ENCODE measurements at regions not wholly inside any gene's neighbourhood (a gene's known extent, or its start where the extent isn't known, plus 50 kb on each side); places are given as distances from the start of the nearest gene placed in this dataset.
A peak's percentile ranks its signal among the peaks of the same experiment; 100 is the strongest.

DNA sequence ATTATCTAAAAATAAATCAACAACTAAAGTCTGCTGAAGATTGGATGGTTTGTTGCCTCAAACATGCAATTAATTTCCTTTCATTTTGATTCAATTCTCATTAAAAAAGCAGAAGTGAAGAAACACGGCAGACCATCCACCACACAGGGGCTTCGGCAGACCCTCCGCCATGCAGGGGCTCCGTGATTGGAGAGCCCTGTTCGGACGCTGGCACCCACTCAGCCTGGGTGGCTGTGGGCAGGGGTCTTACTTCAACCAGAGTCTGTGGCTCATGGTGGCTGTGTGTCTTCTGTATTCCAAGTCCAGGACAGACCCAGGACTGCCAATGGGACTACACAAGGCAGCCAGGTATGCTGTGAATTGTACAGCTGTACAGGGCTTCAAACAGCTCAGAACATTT is 86.9 kb upstream of the FRMD1 start:
- WGBS, 5 donors, result 90 to 97% (median 95%) methylated on average over 6 of the region's 6 CpGs
- no peak for DNase-seq
- Histone ChIP-seq H3K36me3 (no peaks in the 10 kb centered on the region), H3K27ac (no peak overlapping the region), H3K27me3 (no peaks in the 10 kb centered on the region), H3K4me3 (no peak overlapping the region), H3K4me1 (peaks cover 0 to 18% (median 7%) of the 10 kb centered on the region in 4 donors), H3K9me3 (no peaks in the 10 kb centered on the region)
- TF ChIP-seq EP300 (IDR thresholded peaks at IDR 0.05), result no peak
- intact Hi-C loops (cut with DNase I; ENCODE audit: low total_unique reads), result no loop called here

DNA sequence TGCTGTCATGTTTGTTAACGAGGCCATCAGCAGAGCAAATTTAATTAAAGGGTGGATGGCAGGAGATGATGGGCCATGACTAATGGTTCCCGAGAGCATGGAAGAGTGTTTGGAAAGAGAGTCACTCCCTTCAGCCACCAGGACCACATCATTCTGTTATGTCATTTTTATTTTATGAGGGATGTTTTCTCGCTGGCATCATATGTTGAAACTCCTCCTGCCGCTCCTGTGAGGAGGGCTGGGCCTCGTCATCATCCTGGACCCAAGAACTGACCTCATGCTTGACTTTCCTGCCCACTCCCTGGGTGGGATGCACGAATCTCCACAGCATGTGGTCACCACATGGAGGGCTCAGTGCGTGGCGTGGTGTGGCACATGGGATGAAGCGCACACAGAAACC is 86.4 kb upstream of the FRMD1 start:
- Histone ChIP-seq H3K36me3 (no peaks in the 10 kb centered on the region), H3K27me3 (no peaks in the 10 kb centered on the region), H3K9me3 (no peaks in the 10 kb centered on the region), H3K4me3 (no peak overlapping the region), H3K4me1 (peaks cover 0 to 18% (median 7%) of the 10 kb centered on the region in 4 donors), H3K27ac (no peak overlapping the region)
- DNase-seq, result peak in 1 of 2 donors; percentile 6
- intact Hi-C loops (cut with DNase I; ENCODE audit: low total_unique reads), result no loop called here
- 76 to 87% (median 77%) methylated on average over 9 of the region's 9 CpGs for WGBS, 5 donors
- TF ChIP-seq POLR2AphosphoS5 (IDR thresholded peaks at IDR 0.05) (no peak), POLR2A (IDR thresholded peaks at IDR 0.05) (no peak), EP300 (IDR thresholded peaks at IDR 0.05) (no peak)
- TF ChIP-seq, protein P1, sequence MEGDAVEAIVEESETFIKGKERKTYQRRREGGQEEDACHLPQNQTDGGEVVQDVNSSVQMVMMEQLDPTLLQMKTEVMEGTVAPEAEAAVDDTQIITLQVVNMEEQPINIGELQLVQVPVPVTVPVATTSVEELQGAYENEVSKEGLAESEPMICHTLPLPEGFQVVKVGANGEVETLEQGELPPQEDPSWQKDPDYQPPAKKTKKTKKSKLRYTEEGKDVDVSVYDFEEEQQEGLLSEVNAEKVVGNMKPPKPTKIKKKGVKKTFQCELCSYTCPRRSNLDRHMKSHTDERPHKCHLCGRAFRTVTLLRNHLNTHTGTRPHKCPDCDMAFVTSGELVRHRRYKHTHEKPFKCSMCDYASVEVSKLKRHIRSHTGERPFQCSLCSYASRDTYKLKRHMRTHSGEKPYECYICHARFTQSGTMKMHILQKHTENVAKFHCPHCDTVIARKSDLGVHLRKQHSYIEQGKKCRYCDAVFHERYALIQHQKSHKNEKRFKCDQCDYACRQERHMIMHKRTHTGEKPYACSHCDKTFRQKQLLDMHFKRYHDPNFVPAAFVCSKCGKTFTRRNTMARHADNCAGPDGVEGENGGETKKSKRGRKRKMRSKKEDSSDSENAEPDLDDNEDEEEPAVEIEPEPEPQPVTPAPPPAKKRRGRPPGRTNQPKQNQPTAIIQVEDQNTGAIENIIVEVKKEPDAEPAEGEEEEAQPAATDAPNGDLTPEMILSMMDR (IDR thresholded peaks at IDR 0.05), result no peak

DNA sequence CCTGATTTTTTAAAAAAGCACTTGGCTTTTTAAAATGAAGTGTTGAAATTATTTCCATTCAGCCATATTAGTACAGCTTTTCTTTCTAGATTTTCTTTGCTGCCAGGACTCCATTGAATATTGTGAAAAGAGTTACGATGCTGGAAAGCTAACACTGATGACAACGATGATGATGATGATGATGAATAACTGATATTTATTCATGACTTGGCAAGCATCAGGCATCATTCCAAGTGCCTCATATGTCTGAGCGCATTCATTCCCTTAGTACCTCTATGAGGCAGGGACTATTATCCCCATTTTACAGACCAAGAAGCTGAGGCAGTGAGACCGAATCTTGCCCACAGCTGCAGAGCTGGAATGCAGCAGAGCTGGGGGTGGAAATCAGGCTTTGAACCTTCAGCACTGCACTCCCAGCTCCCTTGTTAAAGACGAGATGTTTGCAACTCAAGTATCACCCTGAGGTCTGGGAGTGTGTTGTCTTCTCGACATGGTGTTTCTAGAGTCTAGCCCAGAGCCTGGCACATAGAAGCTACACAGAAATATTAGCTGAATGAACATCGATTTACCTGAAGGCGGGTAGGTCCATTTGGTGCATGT is 85.5 kb upstream of the FRMD1 start:
- DNase-seq, result peak in 1 of 2 donors; percentile 1
- Histone ChIP-seq H3K9me3 (no peaks in the 10 kb centered on the region), H3K27ac (no peak overlapping the region), H3K36me3 (no peaks in the 10 kb centered on the region), H3K4me3 (no peak overlapping the region), H3K27me3 (no peaks in the 10 kb centered on the region), H3K4me1 (peaks cover 0 to 18% (median 7%) of the 10 kb centered on the region in 4 donors)
- TF ChIP-seq POLR2A (IDR thresholded peaks at IDR 0.05), result no peak
- no peak for TF ChIP-seq EP300 (IDR thresholded peaks at IDR 0.05)
- TF ChIP-seq, protein P1 (IDR thresholded peaks at IDR 0.05), result no peak
- no peak for TF ChIP-seq POLR2AphosphoS5 (IDR thresholded peaks at IDR 0.05)
- intact Hi-C loops (cut with DNase I; ENCODE audit: low total_unique reads), result no loop called here
- 92 to 94% (median 94%) methylated on average over 8 of the region's 8 CpGs for WGBS, 5 donors

DNA sequence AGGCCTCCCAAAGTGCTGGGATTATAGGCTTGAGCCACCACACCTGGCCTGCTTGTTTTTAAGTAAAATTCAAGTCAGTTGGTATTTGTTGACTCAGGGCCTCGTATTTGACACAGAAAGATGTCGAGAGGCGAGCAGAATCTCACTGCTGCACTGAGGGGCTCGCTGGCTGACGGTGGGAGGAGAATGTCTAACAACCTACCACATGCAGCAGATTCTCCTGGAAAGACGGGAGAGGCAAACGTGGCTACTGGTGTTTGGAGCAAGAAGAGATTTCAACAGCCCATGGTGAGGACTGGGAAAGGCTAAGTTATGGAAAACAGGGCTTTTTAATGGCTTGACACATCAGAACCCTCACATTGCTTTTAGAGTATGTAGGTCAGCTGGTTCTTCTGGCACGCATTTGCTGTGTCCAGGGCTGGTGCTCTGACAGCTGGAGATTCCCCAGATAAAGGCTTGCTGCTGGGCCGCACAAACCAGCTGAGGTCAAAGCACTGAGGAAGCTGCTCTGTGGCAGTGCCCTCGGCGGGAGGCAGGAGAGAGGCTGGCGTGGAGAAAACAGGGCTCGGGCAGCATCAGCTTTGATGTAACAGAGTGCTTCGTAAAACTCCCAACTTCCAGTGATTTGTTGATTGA is 84.2 kb upstream of the FRMD1 start:
- intact Hi-C loops (cut with DNase I; ENCODE audit: low total_unique reads), result no loop called here
- H3K4me1 ChIP-seq, result peaks cover 3 to 25% (median 11%) of the 10 kb centered on the region in 4 donors
- H3K27ac ChIP-seq, result peak overlapping the region in 1 of 5 donors; percentile 64
- H3K27me3 ChIP-seq, result no peaks in the 10 kb centered on the region
- H3K9me3 ChIP-seq, result no peaks in the 10 kb centered on the region
- TF ChIP-seq EP300 (IDR thresholded peaks at IDR 0.05) (no peak), POLR2AphosphoS5 (IDR thresholded peaks at IDR 0.05) (peak in 2 of 3 donors; percentile 22 to 39)
- TF ChIP-seq, protein P1 (IDR thresholded peaks at IDR 0.05), result no peak
- H3K4me3 ChIP-seq, result no peak overlapping the region
- no peaks in the 10 kb centered on the region for H3K36me3 ChIP-seq
- WGBS, 5 donors, result 46 to 76% (median 67%) methylated on average over 14 of the region's 14 CpGs
- peak; percentile 63 to 69 for DNase-seq

DNA sequence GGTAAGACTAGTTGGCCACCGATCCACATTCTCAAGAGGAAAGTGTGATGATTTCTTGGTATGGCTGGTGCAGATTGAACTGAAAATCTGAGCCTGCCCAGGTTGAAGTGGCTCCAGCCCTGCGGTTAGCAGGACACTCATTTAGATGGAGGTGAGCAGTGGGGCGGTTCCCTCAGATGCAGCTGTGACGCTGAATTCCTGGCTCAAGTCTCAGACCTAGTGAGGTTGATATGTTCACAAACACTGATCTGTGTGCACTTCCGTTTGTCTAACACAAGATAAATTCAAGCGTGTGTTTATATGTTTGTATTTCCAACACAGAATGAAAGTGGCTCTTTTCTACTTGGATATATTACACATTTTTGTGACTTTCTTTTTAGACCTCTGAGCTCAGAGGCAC is 83.4 kb upstream of the FRMD1 start:
- Histone ChIP-seq H3K27me3 (no peaks in the 10 kb centered on the region), H3K27ac (peak overlapping the region in 1 of 5 donors; percentile 64), H3K4me1 (peaks cover 6 to 33% (median 15%) of the 10 kb centered on the region in 4 donors), H3K36me3 (no peaks in the 10 kb centered on the region), H3K9me3 (no peaks in the 10 kb centered on the region), H3K4me3 (no peak overlapping the region)
- DNase-seq, result no peak
- intact Hi-C loops (cut with DNase I; ENCODE audit: low total_unique reads), result no loop called here
- TF ChIP-seq, protein P1 (IDR thresholded peaks at IDR 0.05), result no peak
- TF ChIP-seq EP300 (IDR thresholded peaks at IDR 0.05) (no peak), POLR2AphosphoS5 (IDR thresholded peaks at IDR 0.05) (no peak), POLR2A (IDR thresholded peaks at IDR 0.05) (no peak)
- 39 to 64% (median 54%) methylated on average over 6 of the region's 6 CpGs for WGBS, 5 donors

Measured in stomach (tissue), 8 donors.